Inferior parietal cortex (tissue), 1 donor: ENCODE measurements at regions not wholly inside any gene's neighbourhood (a gene's known extent, or its start where the extent isn't known, plus 50 kb on each side); places are given as distances from the start of the nearest gene placed in this dataset.
"Not testable (repeated sequence)": the region's sequence is repeated elsewhere in the genome, so short reads cannot be mapped to it uniquely, and the experiment has no call there.

ENCODE experiments used
- DNase-seq: peaks from one replicate; pipeline ENCODE4 v3.0.0-alpha.2; 2016; ENCODE audit errors: extremely low spot score

DNA sequence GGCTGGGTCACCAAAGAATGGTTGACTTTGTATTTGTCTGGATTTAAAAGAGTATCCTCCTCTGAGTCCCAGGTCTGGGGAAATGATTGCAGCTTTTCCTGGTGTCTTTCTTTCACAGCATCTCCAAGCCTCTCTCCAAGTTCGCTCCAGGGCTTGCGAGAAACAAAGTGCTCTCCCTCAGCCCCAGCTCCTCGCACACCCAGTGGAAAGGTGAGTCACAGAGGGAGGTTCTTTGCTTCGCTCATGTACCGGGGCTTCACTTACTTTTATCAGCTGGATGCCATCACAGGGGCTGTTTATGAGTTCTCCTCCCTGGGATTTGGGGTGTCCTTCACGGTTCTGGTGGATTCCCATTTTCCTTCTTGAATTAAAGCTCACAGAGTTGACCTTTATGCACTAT is 252.2 kb upstream of the PLPP4 start:
- no peak for DNase-seq

DNA sequence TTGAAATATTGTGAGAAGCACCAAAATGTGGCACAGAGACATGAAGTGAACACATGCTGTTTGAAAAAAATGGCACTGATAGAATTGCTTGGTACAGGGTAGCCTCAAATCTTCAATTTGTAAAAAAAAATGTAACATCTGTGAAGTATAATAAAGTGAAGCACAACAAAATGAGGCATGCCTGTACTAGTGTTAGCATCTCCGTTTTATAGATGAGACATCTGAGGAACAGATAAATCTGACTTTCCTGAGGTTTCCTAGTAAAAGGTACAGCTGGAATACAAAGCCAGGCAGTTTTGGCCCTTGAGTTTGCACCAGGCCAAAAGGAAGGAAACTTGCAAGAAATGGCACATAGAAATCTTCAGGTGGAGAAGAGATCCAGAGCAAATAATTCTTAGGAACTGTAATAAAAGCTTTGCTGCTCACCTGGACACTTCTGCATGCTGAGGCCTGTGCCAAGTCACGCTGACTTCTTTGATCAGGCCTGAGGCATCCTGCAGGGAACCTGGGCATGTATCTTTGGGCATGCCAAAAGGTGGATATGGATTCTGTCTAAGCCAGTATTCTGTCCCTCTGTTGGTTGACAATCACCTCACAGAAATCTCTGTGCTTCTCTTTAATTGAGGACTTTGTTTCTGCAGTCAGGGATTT is 251.5 kb upstream of the PLPP4 start:
- DNase-seq, result no peak

DNA sequence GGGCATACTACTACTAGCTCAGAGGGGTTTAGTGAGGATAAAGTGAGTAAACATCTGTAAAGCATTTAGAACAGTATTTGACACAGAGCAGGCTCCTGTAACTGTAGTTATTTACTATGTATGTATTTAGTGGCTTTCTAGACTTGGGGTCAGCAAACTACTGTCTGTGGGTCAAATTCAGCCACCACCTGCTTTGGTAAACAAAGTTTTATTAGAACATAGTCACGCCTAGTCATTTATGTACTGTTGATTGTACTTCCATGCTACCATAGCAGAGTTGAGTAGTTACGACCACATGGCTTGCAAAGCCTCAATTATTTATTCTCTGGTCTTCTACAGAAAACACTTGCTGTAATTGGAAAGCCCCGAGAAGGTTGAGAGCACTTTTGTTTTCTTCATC is 248.5 kb upstream of the PLPP4 start:
- DNase-seq, result no peak

DNA sequence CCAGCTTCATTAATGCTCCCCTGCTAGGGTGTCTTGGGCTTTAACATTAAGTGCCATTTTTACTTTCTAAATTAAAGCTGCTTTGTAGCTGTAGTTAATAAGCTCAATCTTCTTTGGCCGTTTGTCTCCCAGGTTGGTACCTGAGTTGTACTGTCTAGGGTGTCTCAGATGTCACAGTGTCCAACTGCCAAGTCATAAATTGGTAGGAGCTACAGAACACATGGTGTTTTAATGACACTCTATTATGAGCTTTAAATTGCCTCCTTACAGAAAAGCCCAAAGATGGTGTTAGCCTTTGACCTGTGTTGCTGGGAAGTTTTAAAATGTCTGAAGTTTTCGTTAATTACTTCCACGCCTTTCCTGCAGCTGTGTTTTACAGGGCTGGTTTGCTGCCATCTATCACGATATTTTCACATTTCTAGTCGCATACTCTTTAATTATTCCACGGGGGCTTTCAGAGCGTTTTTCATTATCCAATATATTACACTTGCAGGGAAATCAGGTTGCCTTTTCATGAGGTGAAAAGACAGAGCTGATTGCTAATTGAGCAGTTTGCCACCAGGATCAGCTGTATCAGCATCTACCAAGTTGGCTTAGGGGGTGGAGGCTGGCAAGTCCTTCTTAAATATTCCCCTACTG is 247.8 kb upstream of the PLPP4 start:
- DNase-seq, result no peak

DNA sequence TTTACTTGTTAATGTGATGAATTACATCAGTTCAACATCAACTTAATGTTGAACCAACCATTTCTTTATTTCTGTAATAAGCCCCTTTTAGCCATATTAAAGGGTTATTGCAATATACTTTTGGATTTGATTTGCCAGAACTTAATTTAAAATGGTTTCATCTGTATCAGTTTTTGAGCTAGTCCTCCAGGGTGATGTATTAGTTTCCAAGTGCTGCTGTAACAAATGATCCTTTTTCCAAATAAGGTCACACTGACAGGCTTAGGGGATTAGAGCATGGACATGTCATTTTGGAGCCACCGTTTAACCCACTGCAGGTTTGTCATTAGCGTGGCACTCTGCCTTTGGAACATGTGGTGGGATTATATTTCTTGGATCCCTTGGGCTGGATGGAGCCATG is 244.8 kb upstream of the PLPP4 start:
- no peak for DNase-seq

DNA sequence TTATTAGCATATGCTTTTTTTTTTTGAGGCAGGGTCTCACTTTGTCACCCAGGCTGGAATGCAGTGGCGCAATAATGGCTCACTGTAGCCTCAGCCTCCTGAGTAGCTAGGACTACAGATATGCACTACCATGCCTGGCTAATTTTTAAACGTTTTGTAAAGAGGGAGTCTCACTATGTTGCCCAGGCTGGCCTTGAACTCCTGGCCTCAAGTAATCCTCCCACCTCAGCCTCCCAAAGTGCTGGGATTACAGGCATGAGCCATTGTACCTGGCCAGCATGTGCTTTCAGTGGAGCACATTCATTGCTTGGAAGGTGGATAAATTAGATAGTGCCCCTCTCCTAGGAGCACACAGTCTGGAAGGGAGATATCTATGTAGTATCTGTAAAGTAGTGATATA is 243.7 kb upstream of the PLPP4 start:
- not testable (repeated sequence) for DNase-seq

DNA sequence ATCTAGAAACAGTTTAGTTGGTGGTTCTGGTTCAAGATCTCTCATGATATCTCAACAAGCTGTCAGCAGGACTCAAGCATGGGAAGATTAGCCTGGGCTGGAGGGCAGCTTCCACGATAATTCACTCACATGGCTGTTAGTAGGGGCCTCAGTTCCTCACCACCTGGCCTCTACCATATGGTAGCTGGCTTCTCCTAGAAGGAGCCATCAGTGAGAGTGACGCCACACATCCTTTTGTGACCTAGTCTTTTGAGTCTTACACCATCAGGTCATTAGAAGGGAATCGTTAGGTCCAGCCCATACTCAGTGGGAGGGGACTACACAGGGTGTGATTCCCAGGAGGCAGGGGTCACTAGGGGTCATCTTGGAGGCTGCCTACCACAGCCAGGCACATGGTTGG is 239.3 kb upstream of the PLPP4 start:
- no peak for DNase-seq

DNA sequence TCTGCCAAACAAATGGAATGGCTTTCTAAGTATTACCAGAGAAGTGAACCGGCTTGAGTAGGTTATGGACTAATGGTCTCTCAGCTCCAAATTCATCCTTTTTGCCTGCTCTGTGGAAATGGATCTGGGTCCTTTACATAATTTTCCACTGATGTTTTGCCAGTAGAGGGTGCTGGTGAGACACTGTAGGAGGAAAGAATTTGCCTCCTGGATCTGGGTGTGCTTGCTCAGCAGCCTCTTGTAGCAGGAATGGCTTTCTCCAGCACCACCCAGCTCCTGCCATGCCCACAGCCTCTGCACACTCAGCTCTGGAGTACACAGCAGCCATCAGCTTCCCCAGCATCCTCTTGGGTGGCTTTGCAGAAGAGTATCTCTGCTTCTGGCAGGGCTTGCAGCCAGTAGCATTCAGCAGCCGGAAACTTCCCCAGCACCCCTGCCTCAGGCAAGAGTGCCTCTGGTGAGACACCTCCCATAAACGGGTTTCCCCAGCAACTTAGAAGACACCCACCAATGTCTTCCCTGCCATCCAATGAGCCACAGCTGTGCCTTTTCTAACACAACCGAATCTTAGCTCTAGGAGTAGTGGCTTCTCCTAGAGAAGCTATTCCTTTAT is 235.0 kb upstream of the PLPP4 start:
- DNase-seq, result no peak

DNA sequence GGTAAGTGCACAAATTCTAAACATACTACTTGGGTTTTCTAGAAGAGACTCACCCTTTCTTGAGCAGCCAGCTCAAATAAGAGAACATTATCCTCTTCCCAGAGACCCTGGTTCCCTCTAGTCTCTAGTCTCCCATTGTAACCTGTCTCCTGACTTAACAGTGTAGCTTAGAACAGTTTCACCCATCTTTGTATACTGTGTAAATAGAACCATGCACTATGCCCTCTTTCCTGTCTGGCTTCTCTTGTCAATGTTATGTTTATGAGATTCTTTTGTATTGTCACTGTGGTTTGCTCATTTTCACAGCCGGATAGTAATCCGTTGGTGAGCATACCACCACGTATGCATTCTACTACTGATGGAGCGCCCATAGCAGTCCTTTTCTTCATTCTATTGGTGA is 227.4 kb upstream of the PLPP4 start:
- DNase-seq, result no peak

DNA sequence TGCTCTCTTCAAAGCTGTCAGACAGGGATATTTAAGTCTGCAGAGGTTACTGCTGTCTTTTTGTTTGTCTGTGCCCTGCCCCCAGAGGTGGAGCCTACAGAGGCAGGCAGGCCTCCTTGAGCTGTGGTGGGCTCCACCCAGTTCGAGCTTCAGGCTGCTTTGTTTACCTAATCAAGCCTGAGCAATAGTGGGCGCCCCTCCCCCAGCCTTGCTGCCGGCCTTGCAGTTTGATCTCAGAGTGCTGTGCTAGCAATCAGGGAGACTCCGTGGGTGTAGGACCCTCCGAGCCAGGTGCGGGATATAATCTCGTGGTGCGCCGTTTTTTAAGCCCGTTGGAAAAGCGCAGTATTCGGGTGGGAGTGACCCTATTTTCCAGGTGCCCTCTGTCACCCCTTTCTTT is 217.3 kb upstream of the PLPP4 start:
- DNase-seq, result not testable (repeated sequence)

DNA sequence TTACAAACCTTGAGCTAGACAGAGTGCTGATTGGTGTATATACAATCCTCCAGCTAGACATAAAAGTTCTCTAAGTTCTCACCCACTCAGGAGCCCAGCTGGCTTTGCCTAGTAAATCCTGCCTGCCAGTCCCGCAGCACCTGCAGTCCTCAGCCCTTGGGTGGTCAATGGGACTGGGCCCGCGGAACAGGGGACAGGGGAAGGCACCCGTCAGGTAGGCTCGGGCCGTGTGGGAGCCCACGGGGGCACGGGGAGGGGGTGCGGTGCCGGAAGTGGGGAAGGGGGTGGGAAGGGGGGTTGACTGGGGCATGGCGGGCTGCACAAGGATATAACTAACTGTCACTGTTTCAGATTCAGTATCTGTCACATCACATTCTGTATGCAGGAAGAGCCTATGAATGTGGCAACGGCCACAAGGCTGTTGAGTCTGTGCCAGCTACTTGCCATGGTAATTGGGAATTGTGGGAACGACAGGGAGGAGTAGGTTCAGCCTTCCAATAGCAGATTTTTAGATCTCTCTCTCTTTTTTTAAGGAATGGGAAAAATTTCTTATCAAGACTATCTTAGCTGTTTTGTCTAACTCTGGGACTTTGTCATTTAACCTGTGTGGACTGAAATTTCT is 205.1 kb upstream of the PLPP4 start:
- no peak for DNase-seq

DNA sequence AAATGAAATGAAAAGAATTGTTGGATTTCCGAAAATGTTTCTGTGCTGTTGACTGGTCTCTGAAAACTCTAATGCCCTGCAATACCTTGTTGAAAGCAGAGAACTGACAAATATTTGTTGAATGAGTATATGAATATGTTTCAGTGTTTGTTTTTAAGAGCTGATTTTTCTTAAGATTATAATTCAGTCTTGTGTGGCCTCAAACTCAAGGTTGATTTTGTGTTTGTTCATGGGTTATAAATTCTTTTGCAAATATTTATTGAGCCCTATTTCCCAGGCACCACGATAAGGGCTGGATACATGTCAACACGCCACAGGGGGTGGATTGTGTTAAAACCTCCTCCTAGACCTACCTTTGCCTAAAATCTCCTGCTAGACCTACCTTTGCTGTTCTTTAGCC is 203.9 kb upstream of the PLPP4 start:
- no peak for DNase-seq

DNA sequence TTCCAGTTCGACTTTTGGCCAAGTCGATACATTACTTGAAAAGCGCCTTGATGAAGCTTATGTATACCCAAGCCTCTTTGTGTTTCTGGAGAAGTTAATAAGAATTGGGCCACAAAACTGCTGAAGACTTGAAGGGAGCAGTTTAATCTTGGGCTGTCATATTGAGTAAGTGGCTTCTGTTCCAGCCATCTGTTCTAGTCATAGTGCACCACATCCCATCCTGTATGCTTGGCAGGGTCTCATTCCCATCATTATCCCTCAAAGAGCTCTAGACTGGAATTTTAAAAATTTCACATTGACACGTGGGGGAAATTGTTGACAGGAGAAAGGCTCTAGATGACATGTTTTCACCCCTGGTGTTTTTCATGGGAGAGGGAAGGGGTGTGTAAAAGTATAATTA is 196.6 kb upstream of the PLPP4 start:
- no peak for DNase-seq

DNA sequence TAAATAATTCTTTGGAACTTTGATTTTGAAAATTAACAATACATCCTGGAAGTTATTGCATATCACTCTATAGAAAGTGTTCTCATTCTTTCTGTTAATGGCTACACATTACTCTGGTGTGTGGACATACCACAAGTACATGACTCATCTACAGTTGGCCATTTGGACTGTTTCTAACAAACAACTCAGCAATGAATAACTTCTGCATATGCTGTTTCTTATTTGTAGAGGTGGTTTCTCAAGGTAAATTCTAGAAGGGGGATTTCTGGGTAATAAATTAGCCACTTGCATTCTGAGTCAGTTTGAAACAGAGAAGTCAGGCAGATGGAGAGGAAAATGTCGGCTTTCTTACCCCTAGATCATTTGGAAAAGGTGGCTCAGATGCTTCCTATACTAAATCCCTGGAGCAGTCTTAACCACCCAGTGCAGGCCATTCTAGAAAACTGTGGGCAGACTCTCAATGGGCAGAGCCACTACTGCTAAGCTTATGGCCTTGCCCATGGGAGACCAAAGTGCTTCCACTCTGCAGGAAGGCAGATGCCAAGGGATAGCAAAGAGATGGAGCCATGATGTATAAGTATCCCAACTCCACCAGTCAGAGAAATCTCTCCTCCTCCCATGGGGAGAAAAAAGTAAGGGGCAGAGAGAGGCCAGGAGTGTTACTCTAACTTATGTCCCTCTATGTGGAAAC is 194.0 kb upstream of the PLPP4 start:
- no peak for DNase-seq

DNA sequence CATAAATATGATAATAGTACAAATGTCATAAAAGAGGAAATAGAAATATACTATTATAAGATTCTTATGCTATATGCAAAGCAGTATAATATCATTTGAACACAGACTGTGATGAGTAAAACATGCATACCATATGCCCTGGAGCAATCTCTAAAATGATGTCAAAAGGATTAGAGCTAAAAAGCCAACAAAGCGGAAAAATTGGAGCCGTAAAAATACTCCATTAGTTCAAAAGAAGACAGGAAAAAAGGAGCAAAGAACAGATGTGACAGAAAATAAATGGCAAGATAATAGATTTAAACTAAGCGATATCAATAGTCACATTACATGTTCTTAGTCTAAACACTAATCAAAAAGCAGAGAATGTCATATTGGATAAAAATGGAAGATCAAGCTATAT is 191.0 kb upstream of the PLPP4 start:
- no peak for DNase-seq

DNA sequence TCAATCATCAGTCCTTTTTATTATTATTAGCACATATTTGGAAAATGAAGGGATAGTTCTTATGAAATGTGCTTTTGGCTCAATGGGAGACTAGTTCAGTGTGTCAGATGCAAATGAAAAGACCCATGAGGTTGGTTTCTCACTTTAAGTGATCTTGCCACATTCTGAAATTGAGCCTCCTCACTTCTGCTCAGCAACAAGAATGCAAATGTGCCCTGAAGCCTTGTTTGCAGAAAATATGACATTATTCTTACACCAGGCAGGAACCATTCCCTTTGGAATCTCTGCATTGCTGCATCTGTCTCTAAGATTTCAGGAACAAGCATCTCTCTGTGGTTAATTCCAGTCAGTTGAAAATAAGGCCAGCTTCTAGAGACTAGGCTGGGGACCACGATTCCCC is 186.1 kb upstream of the PLPP4 start:
- no peak for DNase-seq

DNA sequence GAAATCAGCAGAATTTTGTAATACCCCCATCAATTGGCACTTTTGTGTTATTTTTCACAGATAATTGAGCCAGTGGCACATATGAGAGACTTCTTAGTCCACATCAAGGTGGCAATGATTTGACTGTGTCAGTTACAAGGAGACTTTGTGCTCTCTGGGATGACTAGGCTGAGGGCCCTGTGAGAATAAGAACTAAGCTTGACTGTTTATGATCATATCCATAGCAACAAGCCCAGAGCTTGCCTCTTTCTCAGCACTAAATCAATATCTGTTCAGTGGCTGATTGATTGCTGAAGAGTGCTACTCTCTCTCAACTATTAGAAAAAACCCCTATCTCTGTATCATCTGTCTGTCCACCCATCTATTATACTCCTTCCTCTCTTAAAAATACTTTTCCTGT is 185.3 kb upstream of the PLPP4 start:
- DNase-seq, result no peak

DNA sequence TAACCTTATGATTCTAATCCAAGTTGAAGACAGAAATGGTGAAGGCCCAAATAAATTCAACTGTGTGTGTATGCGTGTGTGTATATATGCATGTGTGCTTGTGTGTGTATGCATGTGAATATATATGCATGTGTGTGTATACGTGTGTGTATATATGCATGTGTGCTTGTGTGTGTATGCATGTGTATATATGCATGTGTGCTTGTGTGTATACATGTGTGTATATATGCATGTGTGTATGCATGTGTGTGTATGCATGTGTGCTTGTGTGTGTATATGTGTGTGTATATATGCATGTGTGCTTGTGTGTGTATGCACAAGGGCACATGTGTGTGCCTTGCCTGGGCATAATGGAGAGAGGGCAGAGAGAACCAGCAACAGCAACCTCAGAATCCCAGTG is 184.7 kb upstream of the PLPP4 start:
- no peak for DNase-seq

DNA sequence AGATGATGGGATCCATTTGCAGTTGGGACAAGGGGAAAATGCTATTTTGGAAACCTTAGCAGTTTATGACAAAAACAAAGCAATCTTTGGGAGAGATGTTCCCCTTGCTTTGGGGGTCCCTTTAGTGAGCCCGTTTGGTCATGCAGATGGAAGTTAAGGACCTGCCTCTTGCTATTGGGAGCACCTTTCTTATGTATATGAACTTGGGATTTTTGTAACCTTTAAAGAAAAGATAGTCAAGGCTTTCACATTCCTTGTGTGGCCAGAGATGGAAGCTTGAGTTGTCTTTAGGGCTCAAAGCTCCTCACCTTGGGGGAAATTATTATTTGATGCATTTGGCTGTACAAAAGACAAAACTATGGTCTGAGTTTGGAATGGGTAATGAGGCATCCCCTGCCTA is 179.0 kb upstream of the PLPP4 start:
- no peak for DNase-seq

DNA sequence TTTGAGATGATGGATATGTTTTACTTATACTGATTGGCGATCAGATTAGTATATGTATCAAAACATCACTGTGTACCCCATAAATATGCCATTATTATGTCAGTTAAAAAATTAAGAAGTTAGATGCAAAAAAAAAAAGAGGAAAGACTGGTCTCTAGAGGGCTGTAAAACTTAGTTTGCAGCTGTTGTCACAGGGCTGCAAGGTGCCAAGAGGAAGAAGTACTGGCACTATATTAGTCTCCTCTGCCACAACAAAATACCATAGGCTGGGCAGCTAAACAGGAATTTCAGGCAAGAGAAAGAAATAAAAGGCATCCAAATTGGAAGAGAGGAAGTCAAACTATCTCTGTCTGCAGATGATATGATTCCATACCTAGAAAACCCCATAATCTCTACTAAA is 177.8 kb upstream of the PLPP4 start:
- DNase-seq, result no peak

DNA sequence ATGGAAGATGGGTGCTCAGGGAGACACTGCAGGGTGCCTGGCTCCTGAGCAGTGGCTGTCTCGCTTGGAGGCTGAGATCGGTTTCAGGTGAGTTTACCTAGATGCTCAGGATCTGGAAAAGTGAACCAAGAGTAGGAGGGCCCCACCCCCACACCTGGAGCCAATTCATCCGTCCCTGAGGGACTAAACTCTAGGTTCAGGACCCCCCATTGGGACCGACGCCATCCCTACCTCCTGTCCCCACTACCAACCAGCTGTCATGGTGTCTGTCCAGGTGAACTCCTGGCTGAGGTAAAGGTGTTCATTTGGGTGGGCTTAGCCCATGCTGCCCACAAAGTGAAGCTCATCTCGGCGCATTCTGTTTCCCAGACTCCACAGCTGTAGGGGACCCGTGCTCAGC is 174.6 kb upstream of the PLPP4 start:
- no peak for DNase-seq

DNA sequence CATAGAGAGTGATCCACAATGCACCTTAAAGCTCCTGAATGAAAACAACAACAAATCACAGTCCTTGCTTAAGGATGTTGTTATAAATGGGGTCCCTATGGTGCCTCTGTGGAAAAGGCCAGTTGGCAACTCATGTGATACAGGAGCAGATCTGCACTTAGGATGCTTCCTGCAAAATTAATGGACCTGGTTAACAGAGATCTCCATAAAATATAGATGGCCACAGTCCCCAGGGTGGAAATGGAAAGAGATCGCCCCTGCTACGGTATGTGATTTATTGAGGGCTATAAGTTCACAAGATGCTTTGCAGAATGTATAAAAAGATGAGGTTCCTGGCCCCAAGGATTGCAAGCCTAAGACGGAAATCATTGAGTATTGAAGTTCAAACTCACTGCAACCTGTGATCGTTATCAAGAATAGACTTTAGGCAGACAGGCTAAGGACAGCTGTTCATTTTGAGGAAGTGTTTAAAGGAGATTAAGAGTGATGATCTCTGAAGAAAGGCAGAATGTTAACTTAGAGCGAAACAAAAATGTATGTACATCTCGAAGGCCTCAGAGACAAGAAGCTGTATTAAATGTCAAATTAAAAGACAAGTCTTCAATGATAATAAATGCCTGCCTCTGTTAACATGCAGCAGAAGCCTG is 174.1 kb upstream of the PLPP4 start:
- no peak for DNase-seq
